NCI-H82 (cell line): ENCODE measurements at regions not wholly inside any gene's neighbourhood (a gene's known extent, or its start where the extent isn't known, plus 50 kb on each side); places are given as distances from the start of the nearest gene placed in this dataset.
A peak's percentile ranks its signal among the peaks of the same experiment; 100 is the strongest.
"Not testable (repeated sequence)": the region's sequence is repeated elsewhere in the genome, so short reads cannot be mapped to it uniquely, and the experiment has no call there.

Experiments
- DNase-seq: peaks from one replicate; lab custom pipeline; 2025; lab: John Stamatoyannopoulos, UW

GRCh38 chr13:90246687-90247345 is 1100.7 kb upstream of the MIR17HG start:
- DNase-seq, result no peak

DNA sequence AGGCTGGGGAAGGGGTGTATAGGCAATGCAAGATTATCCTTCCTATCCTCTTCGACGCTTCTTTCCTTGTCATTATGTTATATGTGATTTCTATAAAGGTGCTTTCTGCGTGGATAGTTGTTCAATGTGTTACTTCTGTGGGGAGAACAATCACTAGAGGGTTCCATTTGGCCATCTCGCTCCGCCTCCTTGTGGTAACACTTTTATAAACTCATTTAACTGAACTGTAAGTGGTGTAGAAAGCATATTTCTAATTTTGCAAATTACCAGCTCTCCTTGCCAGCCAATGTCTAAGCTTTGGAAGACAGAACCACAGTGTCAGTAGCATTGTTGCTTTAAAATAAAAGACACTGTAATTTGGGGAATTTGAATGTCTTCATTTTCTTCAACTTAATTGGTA is 1093.7 kb upstream of the MIR17HG start:
- no peak for DNase-seq

GRCh38 chr13:90254437-90254836 is 1093.0 kb upstream of the MIR17HG start:
- no peak for DNase-seq

GRCh38 chr13:90256746-90257145 is 1090.7 kb upstream of the MIR17HG start:
- DNase-seq, result no peak

DNA sequence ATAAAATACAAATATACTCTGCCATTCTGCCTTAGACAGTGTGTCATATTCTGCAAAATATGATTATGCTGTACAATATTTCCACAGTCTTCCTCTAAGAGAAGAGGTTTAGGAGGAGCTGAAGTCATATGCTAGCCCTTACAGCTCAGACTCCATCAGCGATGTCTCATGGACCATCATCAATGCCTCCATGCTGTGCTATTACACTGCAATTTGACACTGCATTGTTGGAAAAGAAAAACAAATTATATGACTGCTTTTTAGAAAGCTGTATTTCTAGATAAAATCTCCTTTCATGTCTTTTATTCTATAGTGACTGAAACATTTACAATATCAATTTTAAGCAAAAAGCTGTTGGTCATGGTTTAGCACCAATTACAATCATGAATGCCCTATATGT is 1089.4 kb upstream of the MIR17HG start:
- DNase-seq, result no peak

DNA sequence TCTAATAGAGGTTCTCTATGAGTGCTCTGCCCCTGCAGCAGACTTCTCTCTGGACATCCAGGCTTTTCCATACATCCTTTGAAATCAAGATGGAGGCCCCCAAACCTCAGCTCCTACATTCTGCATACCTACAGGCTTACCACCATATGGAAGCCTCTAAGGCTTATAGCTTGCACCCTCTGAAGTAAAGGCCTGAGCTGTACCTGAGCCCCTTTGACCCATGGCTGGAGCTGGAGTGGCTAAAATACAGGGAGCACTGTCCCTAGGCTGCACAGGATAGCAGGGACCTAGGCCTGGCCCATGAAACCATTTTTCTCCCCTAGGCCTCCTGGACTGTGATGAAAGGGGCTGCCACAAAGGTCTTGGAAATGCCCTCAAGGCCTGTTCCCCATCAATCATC is 1086.1 kb upstream of the MIR17HG start:
- DNase-seq, result no peak

DNA sequence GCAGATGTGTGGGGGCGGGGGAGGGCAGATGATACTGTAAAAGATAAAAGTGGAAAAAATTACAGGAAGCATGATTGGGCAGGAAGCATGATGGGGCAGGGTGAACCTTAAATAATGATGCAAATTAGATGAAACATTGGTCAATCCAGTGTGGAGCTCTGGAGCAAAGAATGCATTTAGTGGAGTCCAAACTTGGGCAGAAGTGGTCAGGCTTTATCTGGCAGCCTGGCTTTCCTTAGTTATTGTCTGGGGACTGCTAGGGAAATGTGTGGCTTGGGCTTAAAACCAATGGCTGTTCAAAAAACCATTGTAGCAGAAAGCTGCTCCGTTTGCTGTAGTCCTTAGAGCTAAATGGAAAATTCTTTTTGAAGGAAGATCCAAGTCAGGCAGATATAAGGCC is 1077.3 kb upstream of the MIR17HG start:
- DNase-seq, result no peak

DNA sequence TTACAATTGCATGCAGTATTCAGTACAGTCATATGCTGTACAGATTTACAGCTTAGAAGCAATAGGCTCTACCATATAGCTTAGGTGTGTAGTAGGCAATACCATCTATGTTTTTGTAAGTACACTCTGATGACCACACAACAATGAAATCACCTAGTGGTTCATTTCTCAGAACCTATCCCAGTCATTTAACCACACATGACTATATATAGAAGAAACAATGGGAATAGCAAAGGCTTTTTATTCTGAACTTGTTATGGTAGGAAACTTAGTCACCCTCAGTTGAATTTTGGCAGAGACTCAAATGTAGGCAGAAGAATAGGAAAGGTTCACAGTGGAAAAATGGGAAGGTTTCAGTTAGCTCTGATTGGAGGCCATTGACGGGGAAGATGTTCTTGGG is 1075.1 kb upstream of the MIR17HG start:
- DNase-seq, result no peak

DNA sequence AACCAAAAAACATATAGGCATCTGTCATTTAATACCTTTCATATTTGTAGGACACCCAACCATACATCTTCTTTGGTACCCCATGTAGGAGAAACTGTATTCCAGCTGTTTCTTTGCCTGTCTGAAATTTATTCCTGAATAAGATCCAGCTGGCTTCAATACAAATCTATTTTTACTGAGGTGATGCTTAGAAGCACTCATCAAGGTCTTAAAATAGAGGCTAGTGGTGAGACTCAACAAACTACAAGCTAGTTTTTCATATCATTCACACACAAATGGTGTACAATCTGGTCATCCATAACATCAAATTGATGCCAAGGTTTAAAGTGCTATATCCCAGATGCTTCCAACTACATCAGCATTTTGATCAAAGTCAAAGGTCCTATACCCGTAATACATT is 1071.3 kb upstream of the MIR17HG start:
- no peak for DNase-seq

GRCh38 chr13:90278231-90278630 is 1069.3 kb upstream of the MIR17HG start:
- not testable (repeated sequence) for DNase-seq

- no peak for DNase-seq
These were observed 1065.8 kb upstream of the MIR17HG start for GRCh38 chr13:90281709-90282108.

GRCh38 chr13:90287521-90287920 is 1060.0 kb upstream of the MIR17HG start:
- no peak for DNase-seq

DNA sequence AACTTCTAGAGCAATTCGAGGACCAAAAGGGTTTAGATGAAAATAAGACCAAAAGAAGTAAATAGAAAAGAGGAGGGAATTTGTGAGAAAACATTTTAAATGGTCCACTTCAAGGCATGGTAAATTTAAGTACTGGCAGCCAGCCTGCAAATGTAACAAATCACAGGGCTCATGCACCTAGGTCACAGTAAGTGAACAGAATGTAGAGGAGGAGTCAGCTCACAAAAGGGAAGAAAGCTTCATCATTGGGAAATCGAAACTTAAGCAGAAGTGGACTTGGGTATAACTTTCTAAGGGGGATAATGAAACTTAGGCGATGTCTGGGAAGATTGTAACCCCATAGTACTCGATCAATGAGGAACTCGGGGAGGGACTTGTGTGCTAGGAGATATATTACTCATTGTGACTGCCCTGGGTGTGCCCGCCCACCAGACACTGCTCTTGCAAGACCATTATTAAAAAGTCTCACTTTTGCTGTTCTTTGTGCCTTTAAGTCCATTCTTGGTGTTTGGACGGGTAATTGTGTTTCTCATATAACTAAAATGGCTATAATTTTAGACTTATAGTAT is 1053.6 kb upstream of the MIR17HG start:
- DNase-seq, result no peak

GRCh38 chr13:90299238-90299637 is 1048.2 kb upstream of the MIR17HG start:
- no peak for DNase-seq

GRCh38 chr13:90300015-90300414 is 1047.5 kb upstream of the MIR17HG start:
- DNase-seq, result no peak

DNA sequence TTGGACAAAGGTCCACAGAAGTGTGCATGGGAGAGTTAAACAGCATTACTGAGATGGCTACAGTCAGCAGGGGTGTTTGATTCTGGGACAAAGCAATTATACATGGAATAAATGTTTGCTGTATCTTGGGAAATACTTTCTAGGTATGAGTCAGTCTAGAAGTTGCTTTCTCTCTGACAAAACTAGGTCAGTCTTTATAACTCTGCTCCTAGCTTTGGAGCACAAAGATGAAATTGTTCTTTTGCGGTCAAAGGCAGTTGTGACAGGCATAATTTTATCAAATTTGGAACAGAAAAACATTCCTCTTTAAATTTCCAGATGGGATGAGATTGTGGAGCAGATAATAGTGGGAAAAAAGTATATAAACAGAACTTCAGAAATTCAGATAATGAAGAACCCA is 1045.4 kb upstream of the MIR17HG start:
- no peak for DNase-seq

GRCh38 chr13:90305796-90306195 is 1041.7 kb upstream of the MIR17HG start:
- DNase-seq, result no peak

- DNase-seq, result peak; percentile 19
These were observed 1040.4 kb upstream of the MIR17HG start for GRCh38 chr13:90307136-90307535.

DNA sequence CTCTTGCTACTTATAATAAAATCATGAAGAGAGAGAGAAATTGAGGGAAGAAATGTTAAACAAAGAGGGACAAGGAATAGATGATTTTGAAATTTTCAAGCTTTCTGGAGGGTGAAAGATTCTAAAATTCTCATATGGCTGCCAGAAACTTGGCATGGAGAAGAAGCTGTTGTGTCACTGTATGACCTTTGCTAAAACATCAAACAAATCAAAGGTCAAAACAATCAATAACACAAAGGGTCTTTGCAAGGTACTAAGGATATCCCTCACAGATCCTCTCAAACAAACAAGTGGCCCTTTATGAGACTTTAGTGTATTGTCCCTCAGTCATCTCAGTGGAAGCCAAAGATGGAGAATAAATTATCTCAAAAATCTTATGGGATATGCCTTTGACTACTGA is 1039.2 kb upstream of the MIR17HG start:
- DNase-seq, result no peak

GRCh38 chr13:90311929-90312328 is 1035.6 kb upstream of the MIR17HG start:
- no peak for DNase-seq

- peak; percentile 41 for DNase-seq
These were observed 1032.4 kb upstream of the MIR17HG start for GRCh38 chr13:90315061-90315460.

- DNase-seq, result no peak
These were observed 1026.8 kb upstream of the MIR17HG start for GRCh38 chr13:90320664-90321063.

DNA sequence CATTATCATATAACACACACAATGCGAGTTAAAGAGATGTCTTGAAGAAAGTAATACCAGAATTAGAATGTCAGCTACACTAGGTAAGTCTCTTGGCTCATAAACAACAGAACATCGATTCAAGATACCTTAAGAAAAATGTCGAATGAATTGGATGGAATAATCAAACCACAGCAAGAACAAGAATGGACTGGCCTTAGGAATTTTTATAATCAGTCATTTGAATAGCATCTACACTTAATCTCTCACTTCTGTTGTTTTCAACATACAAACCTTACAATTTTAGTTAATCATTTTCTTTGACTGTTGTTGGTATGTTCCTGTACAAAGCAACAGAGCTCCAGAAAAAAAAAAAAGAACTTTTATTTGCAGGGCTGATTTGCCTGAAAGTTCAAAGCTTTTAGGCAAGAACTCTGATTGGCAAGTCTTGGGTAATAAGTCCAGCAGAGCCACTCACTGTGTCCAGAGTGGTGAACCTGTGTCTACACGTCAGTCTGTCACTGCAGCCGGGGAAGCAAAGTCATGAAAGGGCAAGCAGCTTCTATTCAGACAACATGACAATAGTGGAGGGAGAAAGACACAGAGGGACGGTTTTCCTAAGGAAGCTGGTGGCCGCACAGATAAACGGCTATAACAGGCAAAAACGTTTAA is 1026.1 kb upstream of the MIR17HG start:
- no peak for DNase-seq

GRCh38 chr13:90329641-90330040 is 1017.8 kb upstream of the MIR17HG start:
- no peak for DNase-seq
